CD4-positive, alpha-beta memory T cell (primary cell): ENCODE measurements at regions not wholly inside any gene's neighbourhood (a gene's known extent, or its start where the extent isn't known, plus 50 kb on each side); places are given as distances from the start of the nearest gene placed in this dataset.

ENCODE experiments used
- CTCF ChIA-PET: fragments of 350-600 bp; sonication (Branson Sonifier 250); formaldehyde crosslinking; loops from one replicate; lab custom pipeline; 2021; ENCODE audit warnings: inconsistent platforms; ENCODE audit not compliant: partially characterized antibody; lab: Charles Lee
- POLR2A ChIA-PET: fragments of 350-600 bp; sonication (Branson Sonifier 250); formaldehyde crosslinking; loops from one replicate; lab custom pipeline; 2021; ENCODE audit not compliant: partially characterized antibody; lab: Charles Lee
- DNase-seq, 5 donors: peaks; one replicate each; pipeline versions ENCODE4 v3.0.0 to v3.0.0-alpha.2; 2020 to 2022; ENCODE audit warnings: mixed read lengths in 1 of 5
- H3K27ac ChIP-seq: one replicate; pipeline ENCODE4 v1.7.0; 2013; ENCODE audit warnings: low read depth, low read length
- H3K27me3 ChIP-seq: 2 replicates; pipeline ENCODE4 v1.7.0; 2013; ENCODE audit warnings: mild to moderate bottlenecking, low read length, moderate library complexity; ENCODE audit not compliant: insufficient read depth
- H3K36me3 ChIP-seq: 2 replicates; pipeline ENCODE4 v1.7.0; 2013; ENCODE audit warnings: mild to moderate bottlenecking, low read length, moderate library complexity; ENCODE audit not compliant: insufficient read depth
- H3K4me1 ChIP-seq: 2 replicates; pipeline ENCODE4 v1.7.0; 2013; ENCODE audit warnings: mild to moderate bottlenecking, low read length, moderate library complexity; ENCODE audit not compliant: insufficient read depth
- H3K4me3 ChIP-seq, 2 donors: one replicate each; pipeline ENCODE4 v1.7.0; 2013; ENCODE audit warnings: low read length in 2 of 2, mild to moderate bottlenecking in 1 of 2
- H3K9me3 ChIP-seq, 2 donors: one replicate each; pipeline ENCODE4 v1.7.0; 2013; ENCODE audit warnings: low read length in 2 of 2, control low read depth in 1 of 2; ENCODE audit not compliant: control insufficient read depth in 1 of 2
- H3K27ac Mint-ChIP-seq, 7 donors: one replicate each; pipeline ENCODE4 v1.8.0; 2020 to 2021; ENCODE audit warnings: mixed read lengths in 7 of 7, mild to moderate bottlenecking in 6 of 7, inconsistent platforms in 3 of 7, moderate library complexity in 3 of 7
- H3K27me3 Mint-ChIP-seq, 2 donors: one replicate each; pipeline ENCODE4 v1.8.0; 2020 to 2021; ENCODE audit warnings: mixed read lengths in 2 of 2
- H3K36me3 Mint-ChIP-seq, 2 donors: one replicate each; pipeline ENCODE4 v1.8.0; 2020 to 2021; ENCODE audit warnings: mixed read lengths in 2 of 2, inconsistent platforms in 1 of 2, mild to moderate bottlenecking in 1 of 2
- H3K4me1 Mint-ChIP-seq, 4 donors: one replicate each; pipeline ENCODE4 v1.8.0; 2020 to 2021; ENCODE audit warnings: mixed read lengths in 4 of 4, mild to moderate bottlenecking in 1 of 4
- H3K4me3 Mint-ChIP-seq, 8 donors: one replicate each; pipeline ENCODE4 v1.8.0; 2020 to 2021; ENCODE audit warnings: mixed read lengths in 8 of 8, mild to moderate bottlenecking in 7 of 8, moderate library complexity in 6 of 8, inconsistent platforms in 3 of 8
- H3K9me3 Mint-ChIP-seq, 8 donors: one replicate each; pipeline ENCODE4 v1.8.0; 2020 to 2021; ENCODE audit warnings: mixed read lengths in 8 of 8, mild to moderate bottlenecking in 5 of 8, inconsistent platforms in 3 of 8, moderate library complexity in 1 of 8
- intact Hi-C: fragments of 100-400 bp; cut with micrococcal nuclease; formaldehyde crosslinking; loops from one replicate; pipeline ENCODE4 v1.15.1; 2023

DNA sequence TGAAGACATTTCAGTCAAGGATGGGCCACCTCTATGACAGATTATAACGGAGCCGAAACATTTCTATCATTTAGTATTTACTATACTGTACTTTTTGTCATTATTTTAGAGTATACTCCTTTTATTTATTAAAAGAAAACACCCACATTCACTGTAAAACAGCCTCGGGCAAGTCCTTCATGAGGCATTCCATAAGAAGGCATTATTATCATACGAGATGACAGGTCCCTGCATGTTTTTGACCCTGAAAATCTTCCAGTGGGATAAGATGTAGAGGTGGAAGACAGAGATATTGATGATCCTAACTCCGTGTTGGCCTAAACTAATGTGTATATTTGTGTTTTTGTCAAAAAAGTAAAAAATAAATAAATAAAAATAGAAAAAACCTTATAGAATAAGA is 245.0 kb downstream of the MTX2 start:
- H3K4me1 ChIP-seq, result no peaks in the 10 kb centered on the region
- H3K9me3 Mint-ChIP-seq, result no peaks in the 10 kb centered on the region
- peaks cover 2 to 5% of the 10 kb centered on the region in 2 donors for H3K27me3 Mint-ChIP-seq
- H3K36me3 Mint-ChIP-seq, result no peaks in the 10 kb centered on the region
- H3K36me3 ChIP-seq, result no peaks in the 10 kb centered on the region
- H3K4me1 Mint-ChIP-seq, result peaks cover 2 to 12% (median 3%) of the 10 kb centered on the region in 4 donors
- no peak overlapping the region for H3K27ac ChIP-seq
- intact Hi-C loops, result no loop called here
- no peak for DNase-seq
- CTCF ChIA-PET, result interaction anchor here (1.1 to 1.2 kb wide), 2 partner anchors 40 to 59 kb away, joined by 3 to 6 read pairs; no protein-coding TSS in a partner anchor
- no peaks in the 10 kb centered on the region for H3K9me3 ChIP-seq
- H3K27me3 ChIP-seq, result no peaks in the 10 kb centered on the region
- no peak overlapping the region for H3K4me3 Mint-ChIP-seq
- POLR2A ChIA-PET, result no interaction called here
- no peak overlapping the region for H3K27ac Mint-ChIP-seq
- H3K4me3 ChIP-seq, result no peak overlapping the region

DNA sequence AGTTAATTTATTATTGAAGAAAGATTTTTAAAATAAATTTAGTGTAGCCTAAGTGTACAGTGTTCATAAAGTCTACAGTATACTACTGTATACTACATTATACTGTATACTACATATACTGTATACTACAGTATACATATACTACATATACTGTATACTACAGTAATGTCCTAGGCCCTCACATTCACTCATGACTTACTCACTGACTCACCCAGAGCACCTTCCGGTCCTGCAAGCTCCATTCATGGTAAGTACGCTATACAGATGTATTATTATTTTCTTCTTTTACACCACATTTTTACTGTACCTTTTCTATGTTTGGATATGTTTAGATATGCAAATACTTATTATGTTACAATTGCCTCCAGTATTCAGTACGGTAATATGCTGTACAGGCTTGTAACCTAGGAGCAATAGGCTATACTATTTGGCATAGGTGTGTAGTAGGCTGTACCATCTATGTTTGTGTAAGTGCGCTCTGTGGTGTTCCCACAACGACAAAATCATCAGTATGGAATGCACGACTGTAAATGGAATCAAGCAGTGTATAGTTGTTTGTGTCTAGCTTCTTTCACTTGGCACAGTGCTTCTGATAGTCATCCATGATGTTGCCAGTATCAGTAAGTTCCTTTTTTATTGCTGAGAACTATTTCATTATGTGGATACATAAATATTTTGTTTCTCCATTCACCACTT is 245.7 kb downstream of the MTX2 start:
- H3K9me3 Mint-ChIP-seq, result no peaks in the 10 kb centered on the region
- H3K27ac Mint-ChIP-seq, result no peak overlapping the region
- H3K4me3 Mint-ChIP-seq, result no peak overlapping the region

GRCh38 chr2:176516051-176516602 is 246.9 kb downstream of the MTX2 start:
- CTCF ChIA-PET, result interaction anchor here (0.8 kb wide), 1 partner anchor 38 kb away, joined by 3 read pairs; no protein-coding TSS in a partner anchor
- no peak for DNase-seq
- H3K27ac Mint-ChIP-seq, result no peak overlapping the region
- peaks cover 2 to 12% (median 3%) of the 10 kb centered on the region in 4 donors for H3K4me1 Mint-ChIP-seq
- Histone ChIP-seq H3K9me3 (no peaks in the 10 kb centered on the region), H3K4me1 (no peaks in the 10 kb centered on the region), H3K4me3 (no peak overlapping the region), H3K36me3 (no peaks in the 10 kb centered on the region), H3K27me3 (no peaks in the 10 kb centered on the region), H3K27ac (no peak overlapping the region)
- peaks cover 1 to 2% of the 10 kb centered on the region in 2 donors for H3K27me3 Mint-ChIP-seq
- POLR2A ChIA-PET, result no interaction called here
- intact Hi-C loops, result no loop called here
- no peaks in the 10 kb centered on the region for H3K36me3 Mint-ChIP-seq
- H3K4me3 Mint-ChIP-seq, result peak overlapping the region in 1 of 8 donors; percentile 5
- H3K9me3 Mint-ChIP-seq, result no peaks in the 10 kb centered on the region

More for the DNA sequence above, 245.7 kb downstream of the MTX2 start:
- Mint-ChIP-seq H3K36me3 (no peaks in the 10 kb centered on the region), H3K27me3 (peaks cover 1 to 2% of the 10 kb centered on the region in 2 donors), H3K4me1 (peaks cover 2 to 12% (median 3%) of the 10 kb centered on the region in 4 donors)
- Histone ChIP-seq H3K4me3 (no peak overlapping the region), H3K36me3 (no peaks in the 10 kb centered on the region), H3K27me3 (no peaks in the 10 kb centered on the region), H3K27ac (no peak overlapping the region), H3K9me3 (no peaks in the 10 kb centered on the region), H3K4me1 (no peaks in the 10 kb centered on the region)
- CTCF ChIA-PET, result interaction anchor here (1.2 kb wide), 1 partner anchor 60 kb away, joined by 3 read pairs; no protein-coding TSS in a partner anchor
- intact Hi-C loops, result no loop called here
- DNase-seq, result no peak
- POLR2A ChIA-PET, result no interaction called here

DNA sequence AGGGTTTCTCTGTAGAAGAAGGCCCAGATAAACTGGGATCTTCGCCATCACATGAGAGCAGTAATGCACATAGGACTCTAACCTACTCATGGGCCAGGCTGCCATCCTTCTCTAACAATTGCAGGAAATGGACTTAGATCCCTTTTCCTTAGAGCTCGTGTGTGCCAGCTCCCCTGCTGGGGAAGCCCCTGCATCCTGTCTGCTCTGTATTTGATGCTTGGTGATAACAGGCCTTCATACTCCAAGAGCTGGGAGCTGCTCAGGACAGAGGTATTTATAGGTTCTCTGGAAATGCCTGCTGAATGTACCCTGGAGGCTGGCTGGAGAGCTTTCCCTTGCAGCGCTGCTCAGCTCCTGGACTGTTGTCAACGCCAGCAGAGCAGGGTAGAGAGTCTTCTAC is 249.6 kb downstream of the MTX2 start:
- Histone ChIP-seq H3K4me1 (no peaks in the 10 kb centered on the region), H3K27me3 (no peaks in the 10 kb centered on the region), H3K9me3 (no peaks in the 10 kb centered on the region), H3K36me3 (no peaks in the 10 kb centered on the region), H3K4me3 (no peak overlapping the region), H3K27ac (no peak overlapping the region)
- POLR2A ChIA-PET, result no interaction called here
- intact Hi-C loops, result no loop called here
- Mint-ChIP-seq H3K4me3 (no peak overlapping the region), H3K27me3 (no peaks in the 10 kb centered on the region), H3K4me1 (peaks cover 2 to 12% (median 3%) of the 10 kb centered on the region in 4 donors), H3K36me3 (no peaks in the 10 kb centered on the region), H3K9me3 (no peaks in the 10 kb centered on the region), H3K27ac (no peak overlapping the region)
- no peak for DNase-seq
- CTCF ChIA-PET, result no interaction called here

DNA sequence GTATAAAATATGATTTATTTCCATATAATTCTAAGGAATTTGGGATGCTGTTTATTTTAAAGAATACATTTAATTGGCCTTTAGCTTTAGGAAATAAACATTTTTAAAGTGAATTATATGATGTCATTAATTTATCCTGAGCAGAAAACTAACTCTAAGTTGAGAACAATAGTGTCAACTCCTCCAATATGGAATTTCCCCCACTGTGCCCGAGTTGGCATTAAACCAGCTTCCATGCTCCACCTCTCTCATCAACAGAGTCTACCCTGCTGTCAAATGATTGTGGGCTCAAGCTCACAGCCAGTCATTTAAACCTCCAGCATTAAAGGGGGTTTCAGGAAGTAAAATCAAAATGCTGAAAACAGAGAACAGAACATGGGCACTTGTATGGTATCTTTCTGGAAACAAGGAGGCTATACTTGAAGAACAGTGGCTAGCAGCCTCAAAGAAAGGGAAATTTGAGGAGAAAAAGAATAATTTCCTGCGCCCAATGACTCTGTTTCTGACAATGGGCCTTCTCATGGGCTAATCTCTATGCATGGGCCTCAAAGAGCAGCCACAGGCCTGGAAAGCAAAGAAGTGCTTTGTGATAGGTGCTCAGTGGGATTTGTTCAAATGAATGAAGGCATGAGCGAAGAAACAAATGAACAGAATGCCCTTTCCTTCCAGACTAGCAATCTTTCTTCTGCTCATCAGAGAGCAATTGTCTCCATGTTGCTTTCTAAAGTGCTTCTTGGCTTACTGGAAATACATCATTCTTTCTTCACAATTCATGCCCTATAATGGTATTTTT is 252.8 kb downstream of the MTX2 start:
- Histone ChIP-seq H3K4me3 (no peak overlapping the region), H3K27ac (no peak overlapping the region), H3K9me3 (no peaks in the 10 kb centered on the region), H3K36me3 (no peaks in the 10 kb centered on the region), H3K4me1 (no peaks in the 10 kb centered on the region), H3K27me3 (no peaks in the 10 kb centered on the region)
- Mint-ChIP-seq H3K27ac (no peak overlapping the region), H3K9me3 (peaks cover 0 to 2% (median 0%) of the 10 kb centered on the region in 8 donors), H3K27me3 (peaks cover 6 to 10% of the 10 kb centered on the region in 2 donors), H3K36me3 (no peaks in the 10 kb centered on the region), H3K4me1 (no peaks in the 10 kb centered on the region), H3K4me3 (no peak overlapping the region)
- intact Hi-C loops, result no loop called here
- no peak for DNase-seq
- ChIA-PET POLR2A (no interaction called here), CTCF (no interaction called here)

- intact Hi-C loops, result no loop called here
- Mint-ChIP-seq H3K4me3 (no peak overlapping the region), H3K9me3 (peaks cover 0 to 2% (median 0%) of the 10 kb centered on the region in 8 donors), H3K27ac (no peak overlapping the region), H3K4me1 (peaks cover 0 to 1% (median 0%) of the 10 kb centered on the region in 4 donors), H3K36me3 (no peaks in the 10 kb centered on the region), H3K27me3 (peaks cover 12 to 21% of the 10 kb centered on the region in 2 donors)
- no peak for DNase-seq
- Histone ChIP-seq H3K4me3 (no peak overlapping the region), H3K4me1 (no peaks in the 10 kb centered on the region), H3K9me3 (no peaks in the 10 kb centered on the region), H3K36me3 (no peaks in the 10 kb centered on the region), H3K27me3 (no peaks in the 10 kb centered on the region), H3K27ac (no peak overlapping the region)
- CTCF ChIA-PET, result interaction anchor here (1.0 to 1.9 kb wide), 2 partner anchors 29 to 30 kb away, joined by 3 to 4 read pairs; no protein-coding TSS in a partner anchor
- POLR2A ChIA-PET, result no interaction called here
Observed at GRCh38 chr2:176525086-176525485, 255.8 kb downstream of the MTX2 start.
